Gastrocnemius medialis (tissue), 4 donors: ENCODE measurements at regions not wholly inside any gene's neighbourhood (a gene's known extent, or its start where the extent isn't known, plus 50 kb on each side); places are given as distances from the start of the nearest gene placed in this dataset.

Experiments used
- ATAC-seq, 2 donors: fragments of 150-250 bp; one replicate each; pipeline ENCODE4 v1.9.1; 2016
- DNase-seq, 2 donors: peaks; one replicate each; pipeline ENCODE4 v3.0.0-alpha.2; 2019
- H3K27ac ChIP-seq, 4 donors: fragments of 200-600 bp; sonication (generic); 1 replicate in 1 of 4; 2 replicates in 3 of 4; pipeline ENCODE4 v1.5.1; 2016 to 2018; ENCODE audit warnings: mild to moderate bottlenecking in 2 of 4, moderate library complexity in 1 of 4
- H3K27me3 ChIP-seq, 3 donors: fragments of 200-600 bp; sonication (generic) in 2 of 3; 1 replicate in 1 of 3; 2 replicates in 2 of 3; pipeline versions ENCODE4 v1.5.1 to v1.6.0; 2016 to 2019; ENCODE audit warnings: mild to moderate bottlenecking in 1 of 3, moderate library complexity in 1 of 3
- H3K36me3 ChIP-seq, 2 donors: fragments of 200-600 bp; sonication (generic) in 1 of 2; one replicate each; pipeline ENCODE4 v1.5.1; 2017 to 2018
- H3K4me1 ChIP-seq, 2 donors: fragments of 200-600 bp; sonication (generic) in 1 of 2; one replicate each; pipeline ENCODE4 v1.5.1; 2016 to 2017; ENCODE audit warnings: mild to moderate bottlenecking in 2 of 2
- H3K4me3 ChIP-seq, 4 donors: fragments of 200-600 bp; sonication (generic) in 3 of 4; 1 replicate in 1 of 4; 2 replicates in 3 of 4; pipeline ENCODE4 v1.5.1; 2016 to 2019; ENCODE audit warnings: mild to moderate bottlenecking in 2 of 4
- H3K9me3 ChIP-seq, 3 donors: fragments of 200-600 bp; sonication (generic) in 2 of 3; 1 replicate in 1 of 3; 2 replicates in 2 of 3; pipeline ENCODE4 v1.5.1; 2016 to 2019
- POLR2A ChIP-seq, 2 donors: fragments of 450-650 bp; IDR thresholded peaks; one replicate each; pipeline ENCODE4 v1.6.1; 2017; ENCODE audit warnings: antibody characterized with exemption in 2 of 2, mild to moderate bottlenecking in 2 of 2, moderate library complexity in 2 of 2
- in situ Hi-C, 4 donors: fragments of 200-750 bp; cut with MboI; loops; one replicate each; pipeline versions ENCODE4 v1.15.0 to v1.8.0; 2017; ENCODE audit warnings: low sequenced_read_pairs in 4 of 4
- intact Hi-C: fragments of 100-400 bp; cut with DNase I; formaldehyde crosslinking; loops from one replicate; pipeline ENCODE4 v1.15.1; 2023; ENCODE audit warnings: low total_unique reads
- TF ChIP-seq, protein P1 (sequence below), 5 experiments: fragments of 450-650 bp in 3 of 5; fragments of 200-600 bp in 2 of 5; sonication (generic) in 2 of 5; IDR thresholded peaks in 4 of 5; conservative IDR thresholded peaks in 1 of 5; 1 replicate in 4 of 5; 2 replicates in 1 of 5; pipeline ENCODE4 v1.5.1; 2016 to 2019; ENCODE audit warnings: antibody characterized with exemption in 5 of 5, mild to moderate bottlenecking in 3 of 5, moderate library complexity in 3 of 5

DNA sequence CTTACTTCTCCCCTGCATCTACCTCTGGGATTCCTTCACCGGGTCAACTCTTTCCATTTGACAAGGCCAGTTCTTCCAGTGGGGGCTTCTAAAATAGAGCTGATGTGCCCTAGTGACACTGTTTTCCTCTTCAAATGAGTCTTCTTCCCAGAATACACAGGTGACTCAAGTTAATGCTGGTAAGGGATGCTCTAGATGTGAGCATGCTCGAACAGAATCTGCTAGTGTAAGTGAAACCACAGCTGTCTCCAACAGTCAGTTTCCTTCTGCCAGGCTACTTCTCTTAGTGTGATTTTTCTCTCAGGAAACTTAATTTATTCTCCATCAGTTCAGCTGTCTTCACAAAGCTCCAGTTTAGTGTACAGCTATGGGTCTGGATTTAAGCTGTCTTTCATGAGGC is 194.9 kb upstream of the C1orf87 start:
- DNase-seq = no peak
- in situ Hi-C loops = no loop called here

DNA sequence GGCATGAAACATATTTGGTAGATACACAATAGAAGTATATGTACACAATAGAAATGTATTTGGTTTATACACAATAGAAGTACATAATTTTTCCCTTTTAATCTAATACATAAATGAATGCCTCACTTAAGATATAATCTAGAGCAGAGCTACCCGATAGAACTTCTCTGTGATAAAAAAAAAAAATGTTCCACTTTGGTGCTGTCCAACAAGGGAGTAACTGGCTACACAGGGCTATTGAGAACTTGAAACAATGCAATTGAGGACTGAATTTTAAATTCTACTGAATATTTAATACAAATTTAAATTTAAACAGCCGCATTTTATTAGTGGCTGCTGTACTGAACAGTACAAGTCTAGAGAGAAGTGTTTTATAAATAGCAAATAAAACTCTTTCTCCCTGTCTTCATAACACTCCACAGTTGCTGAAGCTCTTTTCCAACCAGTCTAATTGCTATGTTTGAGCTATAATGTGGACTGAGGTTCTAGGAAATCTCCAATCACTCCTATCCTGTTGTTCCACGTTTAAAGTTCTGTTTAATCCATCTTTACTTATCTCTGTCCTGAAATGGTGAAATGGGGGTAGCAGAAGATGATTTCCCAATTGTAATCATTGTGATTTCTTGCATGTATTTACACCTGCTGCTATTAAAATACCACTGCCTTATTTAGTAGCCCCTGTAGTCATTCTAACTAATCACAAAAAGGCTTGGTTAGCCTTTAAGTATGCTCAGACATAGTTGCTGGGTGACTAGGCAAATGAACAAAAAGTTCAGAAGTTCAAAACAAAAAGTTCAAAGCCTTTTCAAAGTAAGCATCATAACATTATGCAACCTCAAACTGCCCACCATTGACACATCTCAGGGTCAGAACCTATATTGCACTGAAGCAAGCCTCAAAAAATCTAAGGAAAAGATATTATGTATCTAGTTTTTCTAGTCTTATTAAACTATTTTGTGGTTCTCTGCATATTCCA is 192.3 kb upstream of the C1orf87 start:
- H3K36me3 ChIP-seq = no peaks in the 10 kb centered on the region
- intact Hi-C loops = no loop called here
- no peak for DNase-seq
- H3K9me3 ChIP-seq = no peaks in the 10 kb centered on the region
- in situ Hi-C loops = no loop called here
- TF ChIP-seq, protein P1, sequence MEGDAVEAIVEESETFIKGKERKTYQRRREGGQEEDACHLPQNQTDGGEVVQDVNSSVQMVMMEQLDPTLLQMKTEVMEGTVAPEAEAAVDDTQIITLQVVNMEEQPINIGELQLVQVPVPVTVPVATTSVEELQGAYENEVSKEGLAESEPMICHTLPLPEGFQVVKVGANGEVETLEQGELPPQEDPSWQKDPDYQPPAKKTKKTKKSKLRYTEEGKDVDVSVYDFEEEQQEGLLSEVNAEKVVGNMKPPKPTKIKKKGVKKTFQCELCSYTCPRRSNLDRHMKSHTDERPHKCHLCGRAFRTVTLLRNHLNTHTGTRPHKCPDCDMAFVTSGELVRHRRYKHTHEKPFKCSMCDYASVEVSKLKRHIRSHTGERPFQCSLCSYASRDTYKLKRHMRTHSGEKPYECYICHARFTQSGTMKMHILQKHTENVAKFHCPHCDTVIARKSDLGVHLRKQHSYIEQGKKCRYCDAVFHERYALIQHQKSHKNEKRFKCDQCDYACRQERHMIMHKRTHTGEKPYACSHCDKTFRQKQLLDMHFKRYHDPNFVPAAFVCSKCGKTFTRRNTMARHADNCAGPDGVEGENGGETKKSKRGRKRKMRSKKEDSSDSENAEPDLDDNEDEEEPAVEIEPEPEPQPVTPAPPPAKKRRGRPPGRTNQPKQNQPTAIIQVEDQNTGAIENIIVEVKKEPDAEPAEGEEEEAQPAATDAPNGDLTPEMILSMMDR (IDR thresholded peaks at IDR 0.05 in 4 of 5, conservative IDR thresholded peaks at IDR 0.05 in 1 of 5) = no peak
- no peak for TF ChIP-seq POLR2A (IDR thresholded peaks at IDR 0.05)
- no peak overlapping the region for H3K27ac ChIP-seq
- H3K4me1 ChIP-seq = no peaks in the 10 kb centered on the region
- H3K4me3 ChIP-seq = no peak overlapping the region
- no peaks in the 10 kb centered on the region for H3K27me3 ChIP-seq
- ATAC-seq = no peak

More for the DNA sequence above, 194.9 kb upstream of the C1orf87 start:
- no peaks in the 10 kb centered on the region for H3K4me1 ChIP-seq
- ATAC-seq = no peak
- intact Hi-C loops = no loop called here
- no peak overlapping the region for H3K27ac ChIP-seq
- no peaks in the 10 kb centered on the region for H3K27me3 ChIP-seq
- H3K9me3 ChIP-seq = no peaks in the 10 kb centered on the region
- H3K36me3 ChIP-seq = no peaks in the 10 kb centered on the region
- no peak overlapping the region for H3K4me3 ChIP-seq
- TF ChIP-seq POLR2A (IDR thresholded peaks at IDR 0.05) = no peak
- TF ChIP-seq, protein P1 (IDR thresholded peaks at IDR 0.05 in 4 of 5, conservative IDR thresholded peaks at IDR 0.05 in 1 of 5) = no peak

DNA sequence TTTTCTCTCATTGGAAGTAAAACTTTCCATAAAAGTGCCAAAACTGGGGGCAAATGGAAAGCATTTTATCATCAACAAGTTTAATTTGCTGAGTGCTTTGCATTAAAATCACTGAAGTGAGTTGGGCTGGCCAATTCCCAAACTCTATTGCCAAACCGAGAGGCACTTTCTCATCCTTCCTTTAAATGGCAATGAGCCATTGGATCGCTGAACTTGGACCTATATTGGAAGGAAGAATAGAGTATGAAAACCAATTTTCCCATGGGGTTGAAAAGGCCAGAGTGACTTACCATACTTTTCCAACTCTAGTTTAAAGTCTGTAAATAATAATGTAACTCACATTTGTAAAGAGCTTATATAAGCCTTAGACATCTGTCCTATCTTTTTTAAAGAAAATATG is 189.1 kb upstream of the C1orf87 start:
- DNase-seq = no peak
- in situ Hi-C loops = no loop called here
- no peaks in the 10 kb centered on the region for H3K36me3 ChIP-seq
- H3K27ac ChIP-seq = no peak overlapping the region
- intact Hi-C loops = no loop called here
- H3K9me3 ChIP-seq = no peaks in the 10 kb centered on the region
- no peak overlapping the region for H3K4me3 ChIP-seq
- no peaks in the 10 kb centered on the region for H3K27me3 ChIP-seq
- no peaks in the 10 kb centered on the region for H3K4me1 ChIP-seq
- TF ChIP-seq POLR2A (IDR thresholded peaks at IDR 0.05) = no peak
- TF ChIP-seq, protein P1 (IDR thresholded peaks at IDR 0.05 in 4 of 5, conservative IDR thresholded peaks at IDR 0.05 in 1 of 5) = no peak
- no peak for ATAC-seq

DNA sequence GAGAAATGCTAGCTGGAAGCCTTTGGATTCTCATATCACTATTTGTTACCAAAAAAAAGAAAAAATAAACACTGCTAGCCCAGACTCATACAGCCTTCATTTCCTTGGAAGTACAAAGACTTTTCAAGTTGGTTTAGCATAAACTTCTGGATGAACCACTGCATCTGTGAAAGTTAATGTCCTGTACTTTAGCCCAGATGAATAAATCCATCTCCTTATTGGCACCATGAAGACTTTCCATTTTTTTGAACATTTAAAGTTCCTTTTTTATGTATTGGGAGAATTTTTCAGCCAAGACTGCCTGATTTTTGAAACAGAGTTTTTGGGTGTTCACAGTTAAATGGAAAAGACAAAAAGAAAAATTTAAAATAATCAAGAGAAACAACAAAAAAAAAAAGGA is 184.0 kb upstream of the C1orf87 start:
- H3K4me3 ChIP-seq = no peak overlapping the region
- intact Hi-C loops (no loop called here), in situ Hi-C loops (no loop called here)
- no peak overlapping the region for H3K27ac ChIP-seq
- no peaks in the 10 kb centered on the region for H3K27me3 ChIP-seq
- no peaks in the 10 kb centered on the region for H3K9me3 ChIP-seq
- ATAC-seq (no peak), DNase-seq (no peak)
- no peaks in the 10 kb centered on the region for H3K36me3 ChIP-seq
- TF ChIP-seq POLR2A (IDR thresholded peaks at IDR 0.05) = no peak
- TF ChIP-seq, protein P1 (IDR thresholded peaks at IDR 0.05 in 4 of 5, conservative IDR thresholded peaks at IDR 0.05 in 1 of 5) = no peak
- no peaks in the 10 kb centered on the region for H3K4me1 ChIP-seq
